ENCODE measurements at regions not wholly inside any gene's neighbourhood (a gene's known extent, or its start where the extent isn't known, plus 50 kb on each side); places are given as distances from the start of the nearest gene placed in this dataset.

GRCh38 chr17:79441356-79442160, 169.3 kb downstream of the RBFOX3 start:
- TF ChIP-seq CTCF (IDR thresholded peaks at IDR 0.05) (no peak), SIN3A (IDR thresholded peaks at IDR 0.05; ENCODE audit: borderline replicate concordance, insufficient read depth, low read depth, low read length) (no peak)
